HG03565 (cell line): ENCODE measurements at regions not wholly inside any gene's neighbourhood (a gene's known extent, or its start where the extent isn't known, plus 50 kb on each side); places are given as distances from the start of the nearest gene placed in this dataset.
"Not testable (repeated sequence)": the region's sequence is repeated elsewhere in the genome, so short reads cannot be mapped to it uniquely, and the experiment has no call there.

ENCODE experiments used
- ATAC-seq: cut with Tn5 transposase; IDR thresholded peaks from one replicate; pipeline ENCODE4 v1.9.1; 2021; ENCODE audit warnings: mild to moderate bottlenecking, moderate library complexity; ENCODE audit not compliant: unreplicated experiment

- ATAC-seq: no peak
These were observed 291.4 kb downstream of the C1D start for GRCh38 chr2:67771380-67771779.

GRCh38 chr2:67772216-67773170 is 290.3 kb downstream of the C1D start:
- no peak for ATAC-seq

GRCh38 chr2:67773851-67774250 is 289.0 kb downstream of the C1D start:
- no peak for ATAC-seq

- ATAC-seq: no peak
These were observed 286.5 kb downstream of the C1D start for GRCh38 chr2:67776276-67776675.

- ATAC-seq: no peak
These were observed 285.8 kb downstream of the C1D start for GRCh38 chr2:67777010-67777409.

- no peak for ATAC-seq
These were observed 284.9 kb downstream of the C1D start for GRCh38 chr2:67777836-67778429.

GRCh38 chr2:67780841-67781240 is 282.0 kb downstream of the C1D start:
- ATAC-seq: not testable (repeated sequence)

- no peak for ATAC-seq
These were observed 280.4 kb downstream of the C1D start for GRCh38 chr2:67782443-67782842.

- no peak for ATAC-seq
These were observed 279.8 kb downstream of the C1D start for GRCh38 chr2:67783026-67783425.

GRCh38 chr2:67790622-67791021 is 272.2 kb downstream of the C1D start:
- ATAC-seq: no peak

- ATAC-seq: no peak
These were observed 270.6 kb downstream of the C1D start for GRCh38 chr2:67792191-67792590.

- no peak for ATAC-seq
These were observed 270.1 kb downstream of the C1D start for GRCh38 chr2:67792681-67793091.

GRCh38 chr2:67797801-67798540 is 264.8 kb downstream of the C1D start:
- ATAC-seq: no peak

- no peak for ATAC-seq
These were observed 264.2 kb downstream of the C1D start for GRCh38 chr2:67798541-67799160.

- no peak for ATAC-seq
These were observed 262.9 kb downstream of the C1D start for GRCh38 chr2:67799886-67800285.

GRCh38 chr2:67802291-67802690 is 260.5 kb downstream of the C1D start:
- no peak for ATAC-seq

GRCh38 chr2:67802824-67803223 is 260.0 kb downstream of the C1D start:
- ATAC-seq: no peak

GRCh38 chr2:67806816-67807215 is 256.0 kb downstream of the C1D start:
- ATAC-seq: no peak

GRCh38 chr2:67808112-67808511 is 254.7 kb downstream of the C1D start:
- no peak for ATAC-seq

GRCh38 chr2:67812682-67813081 is 250.1 kb downstream of the C1D start:
- ATAC-seq: no peak

- no peak for ATAC-seq
These were observed 239.1 kb downstream of the C1D start for GRCh38 chr2:67823726-67824125.
